AG04450 (cell line): ENCODE measurements at regions not wholly inside any gene's neighbourhood (a gene's known extent, or its start where the extent isn't known, plus 50 kb on each side); places are given as distances from the start of the nearest gene placed in this dataset.

ENCODE experiments used
- CTCF ChIA-PET: fragments of 300-600, 350-600 bp; formaldehyde crosslinking; extraction: SDS; loops from one replicate; lab custom pipeline; 2022; ENCODE audit warnings: antibody characterized with exemption, inconsistent platforms; lab: Charles Lee
- POLR2A ChIA-PET: fragments of 350-600 bp; formaldehyde crosslinking; extraction: SDS; loops from one replicate; lab custom pipeline; 2021; ENCODE audit warnings: antibody characterized with exemption, inconsistent platforms; lab: Yijun Ruan, JAX
- DNase-seq: peaks from one replicate; pipeline ENCODE4 v3.0.0-alpha.2; 2011; ENCODE audit warnings: low read depth, low spot score
- H3K27ac ChIP-seq: one replicate; pipeline ENCODE4 v1.5.1; 2012; ENCODE audit warnings: low read depth, low read length, control low read depth
- H3K27me3 ChIP-seq: one replicate; pipeline ENCODE4 v1.6.0; 2012; ENCODE audit warnings: low read length; ENCODE audit not compliant: control insufficient read depth, insufficient read depth
- H3K4me3 ChIP-seq: 2 replicates; pipeline ENCODE4 v1.5.1; 2011; ENCODE audit warnings: mild to moderate bottlenecking, low read depth, low read length, control low read depth
- H3K9me3 ChIP-seq: 2 replicates; pipeline ENCODE4 v1.5.1; 2012; ENCODE audit warnings: low read length; ENCODE audit not compliant: control insufficient read depth, insufficient read depth
- CTCF ChIP-seq: IDR thresholded peaks from 2 replicates; pipeline ENCODE4 v1.5.1; 2011; ENCODE audit warnings: low read depth, low read length, control low read depth, inconsistent platforms

- DNase-seq = no peak
- no peaks in the 10 kb centered on the region for H3K9me3 ChIP-seq
- TF ChIP-seq CTCF = no peak
- ChIA-PET CTCF (interaction anchor here (0.5 kb wide), 1 partner anchor 104 kb away, joined by 3 read pairs; no protein-coding TSS in a partner anchor), POLR2A (no interaction called here)
- H3K27ac ChIP-seq = no peak overlapping the region
- no peaks in the 10 kb centered on the region for H3K27me3 ChIP-seq
- no peak overlapping the region for H3K4me3 ChIP-seq
These were observed 433.7 kb upstream of the MANEA start for GRCh38 chr6:95143408-95144180.

DNA sequence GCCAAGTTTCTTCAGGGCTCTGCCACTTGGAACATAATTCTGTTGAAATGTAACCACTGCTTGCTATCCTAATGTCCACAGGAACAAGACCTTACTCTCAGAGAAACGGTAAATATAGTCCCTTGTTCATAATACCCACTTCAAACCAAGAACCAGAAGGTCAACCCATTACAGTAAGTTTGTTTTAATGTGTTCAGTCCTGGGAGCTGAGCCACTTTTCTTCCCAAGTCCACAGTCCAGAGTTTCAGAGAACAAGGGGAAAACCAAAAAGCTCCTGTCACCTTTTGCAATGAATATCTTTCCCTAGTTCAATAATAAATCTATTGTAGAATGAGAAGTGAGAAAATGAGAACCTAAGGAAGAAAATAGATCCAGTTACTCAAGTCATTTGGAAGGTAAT, 431.9 kb upstream of the MANEA start:
- DNase-seq = no peak
- Histone ChIP-seq H3K9me3 (no peaks in the 10 kb centered on the region), H3K27me3 (no peaks in the 10 kb centered on the region), H3K27ac (no peak overlapping the region), H3K4me3 (no peak overlapping the region)
- TF ChIP-seq CTCF = no peak
- CTCF ChIA-PET = no interaction called here
- POLR2A ChIA-PET = no interaction called here

DNA sequence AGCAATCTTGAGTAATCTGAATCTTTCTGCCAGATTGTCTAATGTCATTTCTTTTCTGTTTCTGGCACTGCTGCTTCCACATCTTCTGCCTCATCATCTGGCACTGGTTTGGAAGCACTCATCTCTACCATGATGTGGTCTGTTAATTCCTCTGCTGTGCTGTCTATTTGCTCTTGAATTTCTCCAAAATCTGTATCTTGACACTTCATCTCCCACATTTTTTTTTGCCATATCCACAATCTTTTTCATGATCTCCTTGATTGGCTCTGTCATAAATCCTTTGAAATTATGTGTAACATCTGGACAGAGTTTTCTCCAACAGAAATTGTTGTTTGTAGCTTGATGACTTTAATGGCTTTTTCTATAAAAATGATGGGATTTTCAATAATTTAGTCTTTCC, 417.8 kb upstream of the MANEA start:
- DNase-seq = no peak
- H3K9me3 ChIP-seq = no peaks in the 10 kb centered on the region; the same call in 1 of the 2 replicates
- POLR2A ChIA-PET = no interaction called here
- CTCF ChIA-PET = no interaction called here
- H3K27ac ChIP-seq = no peak overlapping the region
- H3K4me3 ChIP-seq = no peak overlapping the region
- H3K27me3 ChIP-seq = no peaks in the 10 kb centered on the region
- no peak for TF ChIP-seq CTCF

GRCh38 chr6:95169775-95170174, 407.6 kb upstream of the MANEA start:
- no peak for DNase-seq
- Histone ChIP-seq H3K9me3 (no peaks in the 10 kb centered on the region), H3K4me3 (no peak overlapping the region), H3K27ac (no peak overlapping the region), H3K27me3 (no peaks in the 10 kb centered on the region)
- POLR2A ChIA-PET = no interaction called here
- CTCF ChIA-PET = no interaction called here
- TF ChIP-seq CTCF = no peak

GRCh38 chr6:95175927-95176675, 401.2 kb upstream of the MANEA start:
- Histone ChIP-seq H3K9me3 (no peaks in the 10 kb centered on the region), H3K27ac (no peak overlapping the region), H3K27me3 (no peaks in the 10 kb centered on the region), H3K4me3 (no peak overlapping the region)
- no peak for DNase-seq
- POLR2A ChIA-PET = no interaction called here
- no peak for TF ChIP-seq CTCF
- CTCF ChIA-PET = no interaction called here
